BLaER1 (cell line): ENCODE measurements at regions not wholly inside any gene's neighbourhood (a gene's known extent, or its start where the extent isn't known, plus 50 kb on each side); places are given as distances from the start of the nearest gene placed in this dataset.
"Not testable (repeated sequence)": the region's sequence is repeated elsewhere in the genome, so short reads cannot be mapped to it uniquely, and the experiment has no call there.

Experiments used
- H3K27ac ChIP-seq: shearing (Covaris generic); formaldehyde crosslinking; 2 replicates; pipeline ENCODE4 v1.8.1; 2022
- H3K27me3 ChIP-seq: shearing (Covaris generic); formaldehyde crosslinking; 2 replicates; pipeline ENCODE4 v1.8.1; 2022
- H3K36me3 ChIP-seq: shearing (Covaris generic); formaldehyde crosslinking; 2 replicates; pipeline ENCODE4 v1.8.1; 2022
- H3K4me1 ChIP-seq: shearing (Covaris generic); formaldehyde crosslinking; 2 replicates; pipeline ENCODE4 v1.8.1; 2022
- H3K4me2 ChIP-seq: shearing (Covaris generic); formaldehyde crosslinking; 2 replicates; pipeline ENCODE4 v1.8.1; 2022
- H3K4me3 ChIP-seq: shearing (Covaris generic); formaldehyde crosslinking; 2 replicates; pipeline ENCODE4 v1.8.1; 2022
- H3K9ac ChIP-seq: shearing (Covaris generic); formaldehyde crosslinking; 2 replicates; pipeline ENCODE4 v1.8.1; 2022
- H3K9me3 ChIP-seq: shearing (Covaris generic); formaldehyde crosslinking; 2 replicates; pipeline ENCODE4 v1.8.1; 2022
- H4K20me1 ChIP-seq: shearing (Covaris generic); formaldehyde crosslinking; 2 replicates; pipeline ENCODE4 v1.8.1; 2022
- Cebpa-rat ChIP-seq: shearing (Covaris generic); IDR thresholded peaks from 2 replicates; pipeline ENCODE4 v1.8.1; 2022

DNA sequence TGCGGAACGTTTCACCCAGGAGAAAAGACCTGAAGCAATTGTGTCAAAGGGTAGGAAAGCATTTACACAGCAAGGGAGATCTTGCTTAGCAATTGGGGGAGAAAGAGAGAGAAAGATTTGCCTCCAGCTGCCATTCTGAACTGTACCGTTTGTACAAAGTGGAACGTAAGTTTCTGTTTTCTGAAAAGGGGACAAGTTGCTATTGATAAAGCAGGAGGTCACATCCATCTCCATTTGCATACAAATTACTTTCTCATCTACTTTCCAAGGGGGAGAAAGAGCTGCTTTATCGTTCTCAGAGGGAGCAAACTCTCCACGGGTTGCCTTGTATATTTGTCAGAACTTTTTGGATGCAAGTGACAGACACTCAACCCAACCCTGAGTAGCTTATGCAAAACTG, 92.0 kb upstream of the CARD11 start:
- peaks cover 18% of the 10 kb centered on the region for H3K4me1 ChIP-seq
- TF ChIP-seq Cebpa-rat: no peak
- H3K27me3 ChIP-seq: no peaks in the 10 kb centered on the region
- H4K20me1 ChIP-seq: no peaks in the 10 kb centered on the region
- no peaks in the 10 kb centered on the region for H3K36me3 ChIP-seq
- H3K9me3 ChIP-seq: peaks cover 12% of the 10 kb centered on the region
- no peak overlapping the region for H3K4me3 ChIP-seq
- H3K4me2 ChIP-seq: no peak overlapping the region
- H3K27ac ChIP-seq: no peak overlapping the region
- H3K9ac ChIP-seq: no peak overlapping the region

DNA sequence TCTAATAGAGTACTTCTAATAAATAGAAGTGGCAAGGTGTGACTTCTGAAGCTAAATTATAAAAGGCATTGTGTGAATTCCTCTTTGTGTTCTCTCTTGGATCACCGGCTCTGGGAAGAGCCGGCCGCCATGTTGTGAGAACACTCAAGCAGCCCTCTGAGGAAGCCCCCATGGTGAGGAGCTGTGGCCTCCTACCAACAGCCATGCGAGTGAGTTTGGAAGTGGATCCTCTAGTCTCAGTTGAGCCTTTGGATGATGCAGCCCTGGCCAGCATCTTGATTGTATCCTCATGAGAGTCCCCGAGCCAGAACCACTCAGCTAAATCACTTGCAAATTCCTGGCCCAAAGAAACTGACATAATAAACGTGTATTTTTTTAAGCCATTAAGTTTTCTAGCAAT, 94.5 kb upstream of the CARD11 start:
- H3K36me3 ChIP-seq: no peaks in the 10 kb centered on the region
- H3K4me2 ChIP-seq: no peak overlapping the region
- H3K9ac ChIP-seq: no peak overlapping the region
- no peak overlapping the region for H3K27ac ChIP-seq
- H3K27me3 ChIP-seq: no peaks in the 10 kb centered on the region
- H3K9me3 ChIP-seq: no peaks in the 10 kb centered on the region; the same call in 1 of the 2 replicates
- peaks cover 25% of the 10 kb centered on the region for H3K4me1 ChIP-seq
- H4K20me1 ChIP-seq: no peaks in the 10 kb centered on the region
- no peak overlapping the region for H3K4me3 ChIP-seq
- TF ChIP-seq Cebpa-rat: no peak

DNA sequence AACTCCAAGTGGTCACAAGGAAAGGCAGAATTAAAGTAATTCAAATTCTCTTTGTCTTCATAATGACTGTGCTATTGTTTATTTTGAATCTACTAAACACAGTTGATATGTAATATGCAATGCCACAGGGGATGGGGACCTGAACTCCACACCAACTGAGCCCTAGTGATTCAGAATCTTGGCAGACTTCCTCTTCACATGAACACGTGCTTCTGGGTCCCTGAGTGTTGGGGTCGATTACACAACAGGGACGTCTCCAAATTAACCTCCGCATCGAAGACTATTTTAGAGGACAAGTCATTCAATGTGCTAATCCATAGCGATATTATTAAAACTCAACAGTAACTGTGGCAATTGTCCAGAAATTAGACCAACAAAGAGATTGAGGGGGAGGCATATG, 95.3 kb upstream of the CARD11 start:
- Histone ChIP-seq H3K9ac (no peak overlapping the region), H3K27ac (no peak overlapping the region), H3K36me3 (no peaks in the 10 kb centered on the region), H4K20me1 (no peaks in the 10 kb centered on the region), H3K9me3 (no peaks in the 10 kb centered on the region; the same call in 1 of the 2 replicates), H3K4me3 (no peak overlapping the region), H3K4me1 (peaks cover 32% of the 10 kb centered on the region), H3K27me3 (no peaks in the 10 kb centered on the region), H3K4me2 (no peak overlapping the region)
- TF ChIP-seq Cebpa-rat: no peak

DNA sequence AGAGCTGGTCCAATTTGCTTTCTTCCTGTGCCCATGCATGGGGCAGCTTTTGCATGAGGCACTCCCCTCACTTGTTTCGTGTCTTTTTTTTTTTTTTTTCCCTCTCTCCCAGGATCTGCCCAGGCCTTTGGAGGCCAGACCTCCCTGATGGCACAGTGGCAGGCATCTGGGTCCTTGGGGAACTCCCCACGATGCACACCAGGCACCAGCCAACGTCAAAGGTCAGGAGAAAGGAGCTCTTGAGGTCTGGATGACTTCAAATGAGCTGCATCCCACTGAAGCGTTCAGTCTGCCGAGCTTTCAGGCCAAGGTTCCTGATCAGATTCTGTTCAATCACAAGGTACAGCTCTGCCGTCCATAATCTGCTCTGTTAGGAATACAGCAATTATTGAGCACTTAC, 97.2 kb upstream of the CARD11 start:
- Histone ChIP-seq H3K4me2 (peak overlapping the region; percentile 24; the same call in 1 of the 2 replicates), H3K4me3 (no peak overlapping the region), H4K20me1 (no peaks in the 10 kb centered on the region), H3K27me3 (no peaks in the 10 kb centered on the region), H3K9me3 (no peaks in the 10 kb centered on the region; the same call in 1 of the 2 replicates), H3K9ac (no peak overlapping the region), H3K4me1 (peaks cover 50% of the 10 kb centered on the region), H3K36me3 (no peaks in the 10 kb centered on the region), H3K27ac (no peak overlapping the region)
- no peak for TF ChIP-seq Cebpa-rat

DNA sequence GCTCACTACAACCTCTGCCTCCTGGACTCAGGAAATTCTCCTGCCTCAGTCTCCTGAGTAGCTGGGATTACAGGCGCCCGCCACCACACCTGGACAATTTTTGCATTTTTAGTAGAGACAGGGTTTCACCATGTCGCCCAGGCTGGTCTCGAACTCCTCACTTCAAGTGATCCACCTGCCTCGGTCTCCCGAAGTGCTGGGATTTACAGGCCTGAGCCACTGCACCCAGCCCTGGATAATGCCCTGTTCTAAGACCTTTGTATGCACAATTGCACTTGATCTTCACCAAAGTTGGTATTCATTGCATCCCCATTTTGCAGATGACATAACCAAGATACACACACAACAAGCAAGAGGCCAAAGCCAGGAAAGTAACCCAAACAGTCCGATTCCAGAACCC, 97.7 kb upstream of the CARD11 start:
- H3K36me3 ChIP-seq: no peaks in the 10 kb centered on the region
- no peak overlapping the region for H3K4me2 ChIP-seq
- no peak for TF ChIP-seq Cebpa-rat
- H4K20me1 ChIP-seq: no peaks in the 10 kb centered on the region
- no peaks in the 10 kb centered on the region for H3K27me3 ChIP-seq
- H3K9ac ChIP-seq: no peak overlapping the region
- H3K4me1 ChIP-seq: peaks cover 55% of the 10 kb centered on the region
- no peak overlapping the region for H3K27ac ChIP-seq
- no peak overlapping the region for H3K4me3 ChIP-seq
- H3K9me3 ChIP-seq: no peaks in the 10 kb centered on the region; the same call in 1 of the 2 replicates

DNA sequence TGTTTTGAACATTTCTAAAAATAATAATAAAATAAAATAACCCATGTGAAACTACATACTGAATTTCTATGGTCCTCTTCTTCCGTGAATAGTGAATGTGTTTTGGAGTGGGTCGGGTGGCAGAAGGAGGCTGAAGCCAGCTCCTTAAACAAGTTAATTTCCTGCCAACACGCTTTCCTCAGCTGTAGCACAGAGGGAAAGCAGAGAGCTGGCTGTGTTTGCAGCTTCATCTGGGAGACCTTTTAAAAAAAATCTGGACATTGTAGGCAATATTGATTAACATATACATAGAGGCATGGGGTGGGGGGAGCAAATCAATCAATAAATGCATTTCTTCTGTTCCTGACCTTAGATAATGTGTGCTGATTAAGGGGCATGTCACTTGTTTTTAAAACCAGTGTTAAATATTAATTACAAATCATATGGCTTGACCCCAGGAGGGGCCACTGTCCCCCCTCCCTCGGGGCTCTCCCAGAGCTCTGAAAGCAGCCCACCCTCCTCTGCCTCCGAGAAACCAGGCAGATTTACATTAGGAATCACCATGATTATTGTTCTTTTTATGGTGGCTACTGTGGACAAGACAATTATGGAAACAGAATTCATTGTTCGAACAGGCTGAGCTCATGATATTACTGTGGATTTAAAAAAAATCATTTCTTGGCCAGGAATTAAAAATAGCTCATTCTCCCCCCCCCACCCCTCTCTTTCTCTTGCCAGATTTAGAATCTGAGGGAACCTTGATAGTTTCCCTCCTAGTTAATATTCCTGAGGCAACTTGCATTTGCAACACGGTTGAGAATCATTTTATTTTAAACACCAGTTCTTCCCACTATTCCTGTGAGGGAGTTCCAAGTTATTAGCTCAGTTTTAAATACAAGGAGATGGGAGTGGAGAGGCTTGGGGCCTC, 100.5 kb upstream of the CARD11 start:
- no peak for TF ChIP-seq Cebpa-rat
- peak overlapping the region; percentile 34; the same call in 1 of the 2 replicates for H3K9ac ChIP-seq

DNA sequence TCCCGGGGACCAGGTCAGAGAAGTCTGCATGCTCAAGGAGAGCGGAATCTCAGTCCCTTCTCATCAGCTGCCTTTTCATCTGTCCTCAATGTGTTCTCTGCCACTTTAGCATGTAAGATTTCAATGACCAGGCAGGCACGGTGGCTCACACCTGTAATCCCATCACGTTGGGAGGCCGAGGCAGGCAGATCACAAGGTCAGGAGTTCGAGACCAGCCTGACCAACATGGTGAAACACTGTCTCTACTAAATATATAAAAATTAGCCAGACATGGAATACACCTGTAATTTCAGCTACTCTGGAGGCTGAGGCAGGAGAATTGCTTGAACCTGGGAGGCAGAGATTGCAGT, 101.1 kb upstream of the CARD11 start:
- not testable (repeated sequence) for H3K9me3 ChIP-seq, H3K4me3 ChIP-seq, H3K27me3 ChIP-seq, H4K20me1 ChIP-seq, H3K36me3 ChIP-seq, H3K9ac ChIP-seq
- Histone ChIP-seq H3K27ac (peak overlapping the region; percentile 26; the same call in 1 of the 2 replicates), H3K4me1 (peaks cover 79% of the 10 kb centered on the region), H3K4me2 (peak overlapping the region; percentile 64)

More for the DNA sequence above, 100.5 kb upstream of the CARD11 start:
- Histone ChIP-seq H3K4me2 (peak overlapping the region; percentile 64), H4K20me1 (no peaks in the 10 kb centered on the region), H3K4me1 (peaks cover 79% of the 10 kb centered on the region), H3K36me3 (no peaks in the 10 kb centered on the region), H3K9me3 (no peaks in the 10 kb centered on the region; the same call in 1 of the 2 replicates), H3K27ac (peak overlapping the region; percentile 72), H3K27me3 (no peaks in the 10 kb centered on the region), H3K4me3 (no peak overlapping the region)

DNA sequence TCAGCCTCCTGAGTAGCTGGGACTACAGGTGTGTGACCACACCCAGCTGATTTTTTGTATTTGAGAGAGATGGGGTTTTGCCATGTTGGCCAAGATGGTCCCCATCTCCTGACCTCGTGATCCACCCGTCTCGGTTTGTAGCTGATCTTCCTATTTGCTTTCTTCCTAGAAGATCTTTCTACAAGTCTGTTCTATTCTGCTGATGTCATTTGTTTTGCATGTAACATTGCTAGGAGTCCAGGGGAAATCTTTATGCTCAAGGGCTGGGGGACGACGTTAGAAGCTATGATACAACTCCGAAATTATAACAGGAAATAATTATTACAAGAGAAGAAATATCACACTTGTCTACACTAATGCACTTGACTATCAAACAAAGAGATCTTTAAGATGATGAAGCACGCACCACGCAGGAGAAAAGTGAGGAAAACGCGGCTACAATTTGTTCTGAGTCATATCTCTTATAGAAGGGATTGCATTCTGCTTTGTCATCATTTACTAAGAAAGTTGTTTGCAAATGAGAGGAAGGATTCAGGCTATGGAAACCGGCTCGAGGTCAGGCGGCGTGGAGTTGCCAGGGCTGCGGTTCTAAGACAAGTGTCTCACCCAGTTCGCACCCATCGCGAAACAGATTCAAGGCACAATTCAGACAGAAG, 103.0 kb upstream of the CARD11 start:
- no peaks in the 10 kb centered on the region for H4K20me1 ChIP-seq
- H3K9ac ChIP-seq: no peak overlapping the region
- H3K4me1 ChIP-seq: peaks cover 82% of the 10 kb centered on the region
- H3K27ac ChIP-seq: no peak overlapping the region
- TF ChIP-seq Cebpa-rat: no peak
- H3K4me3 ChIP-seq: no peak overlapping the region
- no peak overlapping the region for H3K4me2 ChIP-seq
- H3K9me3 ChIP-seq: no peaks in the 10 kb centered on the region; the same call in 1 of the 2 replicates
- no peaks in the 10 kb centered on the region for H3K36me3 ChIP-seq
- no peaks in the 10 kb centered on the region for H3K27me3 ChIP-seq

DNA sequence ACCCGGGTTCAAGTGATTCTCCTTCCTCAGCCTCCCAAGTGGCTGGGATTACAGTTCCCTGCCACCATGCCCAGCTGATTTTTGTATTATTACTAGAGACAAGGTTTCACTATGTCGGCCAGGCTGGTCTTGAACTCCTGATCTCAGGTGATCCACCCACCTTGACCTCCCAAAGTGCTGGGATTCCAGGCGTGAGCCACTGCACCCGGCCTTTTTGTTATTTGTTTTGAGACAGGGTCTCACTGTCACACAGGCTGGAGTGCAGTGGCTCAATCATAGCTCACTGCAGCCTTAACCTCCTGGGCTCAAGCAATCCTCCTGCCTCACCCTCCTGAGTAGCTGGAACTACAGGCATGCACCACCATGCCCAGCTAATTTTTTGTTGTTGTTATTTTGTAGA, 104.8 kb upstream of the CARD11 start:
- Histone ChIP-seq H3K4me1 (peaks cover 98% of the 10 kb centered on the region), H3K4me2 (peak overlapping the region; percentile 85; the same call in 1 of the 2 replicates), H3K27ac (peak overlapping the region; percentile 81; the same call in 1 of the 2 replicates)
- not testable (repeated sequence) for H3K4me3 ChIP-seq, H3K9ac ChIP-seq, H3K36me3 ChIP-seq, H4K20me1 ChIP-seq, H3K27me3 ChIP-seq, H3K9me3 ChIP-seq
